Thyroid gland (tissue), 4 donors: ENCODE measurements at regions not wholly inside any gene's neighbourhood (a gene's known extent, or its start where the extent isn't known, plus 50 kb on each side); places are given as distances from the start of the nearest gene placed in this dataset.

Experiments
- CTCF ChIP-seq, 6 experiments: fragments of 200-600 bp in 3 of 6; fragments of 450-650 bp in 3 of 6; sonication (generic) in 3 of 6; IDR thresholded peaks; one replicate each; pipeline ENCODE4 v1.5.1; 2016 to 2019; ENCODE audit warnings: antibody characterized with exemption in 6 of 6, mild to moderate bottlenecking in 2 of 6, inconsistent platforms in 1 of 6, moderate library complexity in 1 of 6
- POLR2A ChIP-seq, 2 donors: fragments of 450-650 bp; IDR thresholded peaks; one replicate each; pipeline ENCODE4 v1.6.1; 2017; ENCODE audit warnings: antibody characterized with exemption in 2 of 2, mild to moderate bottlenecking in 2 of 2, moderate library complexity in 1 of 2

GRCh38 chr14:100472491-100472890 is 114.7 kb downstream of the BEGAIN start:
- TF ChIP-seq CTCF (IDR thresholded peaks at IDR 0.05) (no peak), POLR2A (IDR thresholded peaks at IDR 0.05) (no peak)
